Fibroblast of mammary gland (primary cell): ENCODE measurements at regions not wholly inside any gene's neighbourhood (a gene's known extent, or its start where the extent isn't known, plus 50 kb on each side); places are given as distances from the start of the nearest gene placed in this dataset.

ENCODE experiments used
- DNase-seq: peaks from one replicate; pipeline ENCODE4 v3.0.0-alpha.2; 2010; ENCODE audit warnings: low read depth
- H3K4me3 ChIP-seq: 2 replicates; pipeline ENCODE4 v1.5.1; 2011; ENCODE audit warnings: low read depth, mild to moderate bottlenecking, low read length, moderate library complexity; ENCODE audit not compliant: control insufficient read depth
- CTCF ChIP-seq: conservative IDR thresholded peaks from 2 replicates; pipeline ENCODE4 v1.5.1; 2011; ENCODE audit warnings: low read depth, low read length, inconsistent platforms; ENCODE audit not compliant: control insufficient read depth, insufficient read depth

GRCh38 chr5:57862942-57863341, 380.3 kb upstream of the ACTBL2 start:
- H3K4me3 ChIP-seq, result no peak overlapping the region
- TF ChIP-seq CTCF, result no peak
- DNase-seq, result no peak

GRCh38 chr5:57862471-57862911, 379.9 kb upstream of the ACTBL2 start:
- H3K4me3 ChIP-seq, result no peak overlapping the region
- DNase-seq, result peak; percentile 63
- no peak for TF ChIP-seq CTCF

- no peak for DNase-seq
- no peak overlapping the region for H3K4me3 ChIP-seq
- TF ChIP-seq CTCF, result no peak
Measured at GRCh38 chr5:57859626-57860025, 377.0 kb upstream of the ACTBL2 start.

- no peak for TF ChIP-seq CTCF
- no peak overlapping the region for H3K4me3 ChIP-seq
- DNase-seq, result no peak
Measured at GRCh38 chr5:57858905-57859304, 376.3 kb upstream of the ACTBL2 start.

- no peak for TF ChIP-seq CTCF
- DNase-seq, result no peak
- H3K4me3 ChIP-seq, result no peak overlapping the region
Measured at GRCh38 chr5:57857696-57858095, 375.1 kb upstream of the ACTBL2 start.

GRCh38 chr5:57855831-57856230, 373.2 kb upstream of the ACTBL2 start:
- DNase-seq, result no peak
- TF ChIP-seq CTCF, result no peak
- H3K4me3 ChIP-seq, result no peak overlapping the region
